GM12873 (cell line): ENCODE measurements at regions not wholly inside any gene's neighbourhood (a gene's known extent, or its start where the extent isn't known, plus 50 kb on each side); places are given as distances from the start of the nearest gene placed in this dataset.

Experiments used
- TF ChIP-seq, protein P1 (sequence below): IDR thresholded peaks from 2 replicates; pipeline ENCODE4 v1.5.1; 2012; ENCODE audit warnings: low read depth, mild to moderate bottlenecking, moderate library complexity, low read length, control low read depth; ENCODE audit not compliant: insufficient read depth; ENCODE audit errors: missing control alignments

DNA sequence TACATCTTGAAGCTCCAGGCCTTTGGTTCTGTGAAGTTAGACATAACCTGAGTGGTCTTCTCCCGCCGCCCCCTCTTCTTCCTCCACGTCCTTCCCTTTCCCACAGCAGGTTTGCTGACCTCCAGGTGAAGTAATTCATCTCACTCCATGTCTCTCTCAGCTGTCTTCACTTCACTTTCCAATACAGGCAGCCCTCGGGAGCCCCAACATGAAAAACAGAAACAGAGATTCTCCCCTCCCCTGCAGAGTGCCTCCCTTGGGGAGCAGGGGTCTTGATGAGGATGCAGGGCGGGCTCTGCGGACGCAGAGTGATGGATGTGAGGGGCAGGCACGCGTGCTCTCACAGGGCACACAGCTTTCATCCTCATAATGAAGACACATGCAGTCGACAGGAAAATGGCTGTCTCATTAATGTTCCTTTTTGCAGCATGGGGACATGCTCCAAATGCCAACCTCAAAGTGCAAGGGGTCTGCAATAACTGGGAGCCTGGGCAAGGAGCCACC, 95.6 kb downstream of the GPAM start:
- TF ChIP-seq, protein P1, sequence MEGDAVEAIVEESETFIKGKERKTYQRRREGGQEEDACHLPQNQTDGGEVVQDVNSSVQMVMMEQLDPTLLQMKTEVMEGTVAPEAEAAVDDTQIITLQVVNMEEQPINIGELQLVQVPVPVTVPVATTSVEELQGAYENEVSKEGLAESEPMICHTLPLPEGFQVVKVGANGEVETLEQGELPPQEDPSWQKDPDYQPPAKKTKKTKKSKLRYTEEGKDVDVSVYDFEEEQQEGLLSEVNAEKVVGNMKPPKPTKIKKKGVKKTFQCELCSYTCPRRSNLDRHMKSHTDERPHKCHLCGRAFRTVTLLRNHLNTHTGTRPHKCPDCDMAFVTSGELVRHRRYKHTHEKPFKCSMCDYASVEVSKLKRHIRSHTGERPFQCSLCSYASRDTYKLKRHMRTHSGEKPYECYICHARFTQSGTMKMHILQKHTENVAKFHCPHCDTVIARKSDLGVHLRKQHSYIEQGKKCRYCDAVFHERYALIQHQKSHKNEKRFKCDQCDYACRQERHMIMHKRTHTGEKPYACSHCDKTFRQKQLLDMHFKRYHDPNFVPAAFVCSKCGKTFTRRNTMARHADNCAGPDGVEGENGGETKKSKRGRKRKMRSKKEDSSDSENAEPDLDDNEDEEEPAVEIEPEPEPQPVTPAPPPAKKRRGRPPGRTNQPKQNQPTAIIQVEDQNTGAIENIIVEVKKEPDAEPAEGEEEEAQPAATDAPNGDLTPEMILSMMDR = no peak

DNA sequence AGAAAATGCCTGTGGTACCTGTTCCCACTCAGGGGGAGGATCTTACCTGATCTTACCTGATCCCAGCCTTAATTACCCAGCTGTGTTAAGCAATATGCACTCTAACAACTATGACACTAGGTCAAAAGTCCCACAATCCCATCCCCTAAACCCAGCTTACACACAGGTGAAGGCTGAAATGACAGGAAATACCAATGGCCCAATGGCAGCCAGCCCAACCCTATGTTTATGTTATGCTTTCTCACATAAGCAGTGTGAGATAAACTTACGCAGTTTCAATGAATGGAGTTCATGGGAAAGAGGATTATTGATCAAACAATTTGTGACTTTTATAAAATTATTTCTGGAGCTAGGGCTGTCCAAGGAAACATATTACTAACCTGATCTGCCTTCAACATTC, 91.9 kb downstream of the GPAM start:
- TF ChIP-seq, protein P1 = no peak

DNA sequence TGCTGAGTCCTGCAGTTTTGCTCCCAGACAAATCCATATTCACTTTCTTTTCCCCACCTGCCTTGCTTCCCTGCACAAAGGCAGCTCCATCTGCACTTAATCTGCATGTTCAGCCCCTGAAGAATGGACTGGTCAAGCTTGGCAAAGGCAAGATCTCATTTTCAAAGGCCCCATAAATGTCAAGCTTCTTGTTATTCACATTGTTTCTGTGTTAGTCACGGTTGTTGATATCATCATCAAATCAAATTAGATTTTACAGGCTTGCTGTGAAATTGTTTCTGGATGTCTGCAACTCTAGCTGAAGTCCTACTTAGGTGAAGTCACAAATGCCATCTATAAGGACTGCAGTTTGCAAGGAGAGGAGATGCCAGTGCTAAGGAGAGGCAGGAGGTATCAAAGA, 91.0 kb downstream of the GPAM start:
- TF ChIP-seq, protein P1 = no peak

DNA sequence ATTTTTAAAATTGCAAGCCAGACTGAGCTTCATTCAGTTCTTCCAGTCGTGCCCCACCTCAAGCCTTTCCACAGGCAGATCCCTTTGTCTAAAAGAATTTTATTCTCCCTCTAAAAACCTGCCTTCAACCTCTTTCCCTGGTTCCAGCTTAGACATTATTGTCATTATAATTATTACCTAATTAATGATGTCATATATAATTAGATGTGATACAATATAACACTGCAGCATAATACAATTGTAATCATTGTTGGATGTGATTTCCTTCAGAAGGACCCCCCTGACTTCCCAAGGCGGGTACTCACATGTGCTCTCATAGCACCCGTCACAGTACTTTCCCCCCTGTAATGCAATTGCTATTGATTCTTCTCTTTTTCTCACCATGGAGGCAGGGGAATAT, 88.6 kb downstream of the GPAM start:
- TF ChIP-seq, protein P1 = no peak

DNA sequence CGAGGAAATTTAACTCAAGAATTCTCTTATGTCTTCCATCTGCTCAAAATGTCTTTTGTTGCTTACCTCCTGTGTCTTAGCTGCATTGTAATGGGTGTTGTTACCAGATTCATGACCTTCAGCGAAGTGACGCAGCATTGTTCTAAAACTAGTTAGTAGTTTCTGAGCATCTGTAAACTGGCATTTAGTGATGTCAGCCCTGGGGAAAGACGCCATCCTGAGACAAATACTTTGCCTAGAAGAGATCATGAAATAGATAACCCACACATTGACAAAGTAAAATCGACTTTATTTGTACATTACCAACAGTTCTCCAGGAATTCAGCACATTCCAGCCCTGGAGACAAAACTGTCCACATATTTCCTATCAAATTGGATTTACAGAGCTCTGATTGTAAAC, 87.8 kb downstream of the GPAM start:
- TF ChIP-seq, protein P1 = no peak

DNA sequence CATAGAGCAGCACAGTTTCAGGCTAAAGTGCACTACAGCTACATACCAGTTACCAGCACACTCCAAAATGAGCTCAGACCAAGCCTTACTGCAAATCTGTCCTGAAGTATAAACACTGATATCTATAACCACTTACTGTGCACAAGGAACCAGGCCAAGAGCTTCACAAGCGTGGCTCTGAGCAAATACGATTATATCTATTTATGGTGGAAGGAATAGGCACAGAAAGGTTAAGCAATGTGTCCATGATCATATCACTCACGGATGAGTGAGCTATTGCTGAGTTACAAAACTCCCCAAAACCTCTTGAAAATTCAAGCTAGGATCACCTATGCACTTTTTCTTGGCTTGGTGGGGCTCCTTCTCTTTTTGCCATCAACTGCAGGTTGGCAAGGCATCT, 84.9 kb downstream of the GPAM start:
- TF ChIP-seq, protein P1 = no peak
